ENCODE measurements at regions not wholly inside any gene's neighbourhood (a gene's known extent, or its start where the extent isn't known, plus 50 kb on each side); places are given as distances from the start of the nearest gene placed in this dataset.
A peak's percentile ranks its signal among the peaks of the same experiment; 100 is the strongest.

DNA sequence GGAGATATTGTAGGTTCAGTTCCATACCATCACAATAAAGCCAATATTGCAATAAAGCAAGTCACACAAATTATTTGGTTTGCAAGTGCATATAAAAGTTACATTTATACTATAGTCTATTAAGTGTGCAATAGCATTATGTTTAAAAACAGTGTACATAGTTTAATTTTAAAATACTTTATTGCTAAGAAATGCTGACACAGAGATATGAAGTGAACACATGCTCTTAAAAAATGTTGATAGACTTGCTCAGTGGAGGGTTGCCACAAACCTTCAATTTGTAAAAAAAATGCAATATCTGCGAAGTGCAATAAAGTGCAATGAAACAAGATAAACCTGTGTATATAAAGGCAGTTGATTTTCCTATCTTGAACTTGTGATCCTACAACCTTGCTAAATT, 161.5 kb downstream of the PRDM13 start:
- H3K4me3 ChIP-seq (ENCODE audit: low read depth, low read length) = no peak overlapping the region
- DNase-seq (ENCODE audit: low read depth) = no peak
- TF ChIP-seq CTCF (IDR thresholded peaks at IDR 0.05; ENCODE audit: insufficient read depth, low read length) = no peak

DNA sequence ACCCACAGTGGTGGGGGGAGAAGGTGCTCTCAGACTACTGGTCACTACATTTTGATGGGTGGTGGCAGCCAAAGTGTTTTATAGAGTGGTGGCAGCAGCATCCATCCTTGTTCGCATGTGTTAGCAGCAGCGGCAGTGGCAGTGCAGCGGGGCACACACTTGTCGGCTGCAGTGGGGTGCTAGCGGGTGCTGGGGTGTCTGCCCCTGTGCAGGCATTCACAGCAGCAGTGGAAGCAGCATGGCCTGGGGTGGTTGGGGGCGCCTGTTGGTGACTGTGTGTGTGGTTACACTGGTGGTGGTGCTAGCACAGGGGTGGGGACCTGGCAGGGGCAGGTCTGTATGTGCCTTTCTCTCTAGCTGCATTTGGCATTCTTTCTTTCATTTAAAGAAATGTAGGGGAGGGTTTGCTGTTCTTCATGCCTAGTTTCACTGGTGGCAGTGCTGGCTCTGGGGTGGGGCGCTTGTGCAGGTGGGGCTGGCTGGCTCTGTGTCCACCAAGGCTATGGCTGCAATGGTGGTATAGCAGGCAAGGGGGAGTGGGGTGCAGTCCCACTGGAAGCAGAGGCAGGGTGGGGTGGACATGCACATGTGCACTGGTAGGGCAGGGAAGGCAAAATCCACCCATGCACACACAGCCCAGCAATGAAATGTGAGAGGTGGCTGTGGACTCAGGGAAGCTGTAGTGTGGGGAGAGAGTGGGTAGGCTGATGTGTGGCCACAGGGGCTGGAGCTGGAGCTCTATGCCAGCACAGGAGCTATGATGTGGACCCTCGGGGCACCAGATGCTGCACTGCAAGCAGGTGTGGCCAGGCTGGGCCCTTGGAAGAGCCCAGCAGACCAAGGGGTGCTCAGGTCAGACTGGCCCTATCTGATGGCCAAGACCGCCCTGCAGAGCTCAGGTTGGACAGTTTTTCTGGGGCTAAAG, 173.3 kb downstream of the PRDM13 start:
- no peak overlapping the region for H3K4me3 ChIP-seq (ENCODE audit: low read depth, low read length)
- TF ChIP-seq CTCF (IDR thresholded peaks at IDR 0.05; ENCODE audit: insufficient read depth, low read length) = no peak

DNA sequence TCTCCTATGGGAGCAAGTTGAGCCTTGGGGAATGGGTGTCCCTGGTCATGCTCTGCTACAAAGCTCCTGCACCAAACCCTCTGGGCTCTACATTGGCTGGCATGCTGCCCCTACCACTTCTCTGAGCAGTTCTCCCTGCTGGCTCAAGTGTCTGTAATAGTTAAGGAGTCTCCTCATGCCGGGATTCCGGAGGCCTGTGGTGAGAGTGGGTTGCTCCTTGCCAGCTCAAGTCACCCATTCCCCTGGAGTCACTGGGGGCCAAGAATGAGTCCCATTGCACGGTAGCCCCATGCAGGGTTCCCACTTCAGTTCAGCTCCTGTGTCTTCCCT, 173.9 kb downstream of the PRDM13 start:
- TF ChIP-seq CTCF (IDR thresholded peaks at IDR 0.05; ENCODE audit: insufficient read depth, low read length) = no peak
- no peak for DNase-seq (ENCODE audit: low read depth)
- H3K4me3 ChIP-seq (ENCODE audit: low read depth, low read length) = no peak overlapping the region

More for the DNA sequence above, 173.3 kb downstream of the PRDM13 start:
- no peak for DNase-seq (ENCODE audit: low read depth)

GRCh38 chr6:99789767-99790166, 183.1 kb downstream of the PRDM13 start:
- DNase-seq (ENCODE audit: low read depth) = no peak
- no peak overlapping the region for H3K4me3 ChIP-seq (ENCODE audit: low read depth, low read length)
- TF ChIP-seq CTCF (IDR thresholded peaks at IDR 0.05; ENCODE audit: insufficient read depth, low read length) = no peak

- TF ChIP-seq CTCF (IDR thresholded peaks at IDR 0.05; ENCODE audit: insufficient read depth, low read length) = peak; percentile 25
- DNase-seq (ENCODE audit: low read depth) = peak; percentile 1
These were observed 184.0 kb downstream of the PRDM13 start for GRCh38 chr6:99790679-99791078.

DNA sequence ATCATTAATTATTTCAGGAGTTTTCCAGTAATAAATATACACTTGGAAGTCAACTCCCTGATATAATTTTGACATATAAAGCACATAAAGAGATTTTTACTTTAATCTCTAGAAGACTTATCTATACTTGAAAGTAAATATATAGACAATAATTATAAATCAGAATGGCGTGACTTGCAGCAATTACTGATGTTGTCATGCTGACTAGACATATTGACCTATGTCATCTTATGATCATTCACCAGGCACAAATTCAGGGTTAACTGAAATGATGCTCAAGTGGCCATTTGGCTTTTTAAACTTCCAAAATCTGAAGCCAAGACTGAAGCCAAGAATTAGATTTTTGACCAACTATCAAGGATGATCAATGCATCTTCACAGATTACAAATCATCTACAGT, 192.2 kb downstream of the MCHR2 start:
- TF ChIP-seq CTCF (IDR thresholded peaks at IDR 0.05; ENCODE audit: insufficient read depth, low read length) = no peak
- no peak for DNase-seq (ENCODE audit: low read depth)
- H3K4me3 ChIP-seq (ENCODE audit: low read depth, low read length) = no peak overlapping the region

More at GRCh38 chr6:99790679-99791078, 184.0 kb downstream of the PRDM13 start:
- H3K4me3 ChIP-seq (ENCODE audit: low read depth, low read length) = no peak overlapping the region
